Hematopoietic multipotent progenitor cell treated with erythropoietin and hydrocortisone succinate and interleukin-3 and kit ligand, for 6 days (in vitro differentiated cells): ENCODE measurements at regions not wholly inside any gene's neighbourhood (a gene's known extent, or its start where the extent isn't known, plus 50 kb on each side); places are given as distances from the start of the nearest gene placed in this dataset.

Experiments
- DNase-seq: peaks from one replicate; pipeline ENCODE4 v3.0.0-alpha.2; 2015

- no peak for DNase-seq
These were observed 616.3 kb downstream of the TBC1D4 start for GRCh38 chr13:74865656-74866055.

GRCh38 chr13:74860789-74861188 is 621.2 kb downstream of the TBC1D4 start:
- no peak for DNase-seq

- no peak for DNase-seq
These were observed 631.1 kb downstream of the TBC1D4 start for GRCh38 chr13:74850893-74851292.

- no peak for DNase-seq
These were observed 634.0 kb downstream of the TBC1D4 start for GRCh38 chr13:74847966-74848365.

GRCh38 chr13:74845806-74846205 is 636.2 kb downstream of the TBC1D4 start:
- DNase-seq: no peak

- DNase-seq: no peak
These were observed 640.3 kb downstream of the TBC1D4 start for GRCh38 chr13:74841651-74842050.

GRCh38 chr13:74841123-74841522 is 640.8 kb downstream of the TBC1D4 start:
- no peak for DNase-seq

GRCh38 chr13:74839656-74840055 is 642.3 kb downstream of the TBC1D4 start:
- no peak for DNase-seq

- DNase-seq: no peak
These were observed 643.9 kb downstream of the TBC1D4 start for GRCh38 chr13:74838096-74838495.

GRCh38 chr13:74836628-74837027 is 645.3 kb downstream of the TBC1D4 start:
- DNase-seq: no peak

GRCh38 chr13:74835579-74835978 is 646.4 kb downstream of the TBC1D4 start:
- no peak for DNase-seq

GRCh38 chr13:74825938-74826246 is 656.1 kb downstream of the TBC1D4 start:
- no peak for DNase-seq

- DNase-seq: no peak
These were observed 656.6 kb downstream of the TBC1D4 start for GRCh38 chr13:74825152-74825937.

GRCh38 chr13:74820809-74821208 is 661.2 kb downstream of the TBC1D4 start:
- no peak for DNase-seq

- DNase-seq: no peak
These were observed 662.4 kb downstream of the TBC1D4 start for GRCh38 chr13:74819549-74819948.

GRCh38 chr13:74816737-74817136 is 665.2 kb downstream of the TBC1D4 start:
- no peak for DNase-seq

GRCh38 chr13:74796157-74796556 is 662.0 kb upstream of the KLF12 start:
- DNase-seq: no peak

- no peak for DNase-seq
These were observed 661.3 kb upstream of the KLF12 start for GRCh38 chr13:74795526-74795925.

- no peak for DNase-seq
These were observed 660.4 kb upstream of the KLF12 start for GRCh38 chr13:74794582-74794981.

GRCh38 chr13:74794147-74794546 is 659.9 kb upstream of the KLF12 start:
- no peak for DNase-seq

- DNase-seq: no peak
These were observed 650.8 kb upstream of the KLF12 start for GRCh38 chr13:74784959-74785358.

GRCh38 chr13:74778946-74779345 is 644.7 kb upstream of the KLF12 start:
- DNase-seq: no peak

- no peak for DNase-seq
These were observed 643.9 kb upstream of the KLF12 start for GRCh38 chr13:74778087-74778486.

GRCh38 chr13:74774264-74774663 is 640.1 kb upstream of the KLF12 start:
- DNase-seq: no peak

GRCh38 chr13:74773248-74773647 is 639.0 kb upstream of the KLF12 start:
- DNase-seq: no peak
